ENCODE measurements at regions not wholly inside any gene's neighbourhood (a gene's known extent, or its start where the extent isn't known, plus 50 kb on each side); places are given as distances from the start of the nearest gene placed in this dataset.

DNA sequence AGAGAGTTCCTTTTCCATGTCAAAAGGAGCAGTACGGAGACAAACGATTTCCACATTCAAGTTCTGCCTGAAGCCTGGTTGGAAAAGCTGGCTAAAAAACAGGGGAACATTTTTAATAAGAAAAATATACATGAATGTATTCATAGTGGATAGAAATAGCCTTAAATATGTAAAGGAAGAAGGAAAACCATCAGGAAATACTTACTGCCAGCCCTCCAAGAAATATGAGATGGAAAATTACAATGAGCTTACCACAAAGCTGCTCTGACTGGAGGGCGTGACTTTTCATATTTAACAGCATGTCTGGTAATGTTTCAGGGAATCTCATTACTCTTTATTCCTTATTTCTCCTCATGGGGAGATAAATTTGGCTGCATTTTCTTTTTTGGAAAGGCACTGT, 75.9 kb upstream of the ZDHHC17 start:
- TF ChIP-seq, protein P1, sequence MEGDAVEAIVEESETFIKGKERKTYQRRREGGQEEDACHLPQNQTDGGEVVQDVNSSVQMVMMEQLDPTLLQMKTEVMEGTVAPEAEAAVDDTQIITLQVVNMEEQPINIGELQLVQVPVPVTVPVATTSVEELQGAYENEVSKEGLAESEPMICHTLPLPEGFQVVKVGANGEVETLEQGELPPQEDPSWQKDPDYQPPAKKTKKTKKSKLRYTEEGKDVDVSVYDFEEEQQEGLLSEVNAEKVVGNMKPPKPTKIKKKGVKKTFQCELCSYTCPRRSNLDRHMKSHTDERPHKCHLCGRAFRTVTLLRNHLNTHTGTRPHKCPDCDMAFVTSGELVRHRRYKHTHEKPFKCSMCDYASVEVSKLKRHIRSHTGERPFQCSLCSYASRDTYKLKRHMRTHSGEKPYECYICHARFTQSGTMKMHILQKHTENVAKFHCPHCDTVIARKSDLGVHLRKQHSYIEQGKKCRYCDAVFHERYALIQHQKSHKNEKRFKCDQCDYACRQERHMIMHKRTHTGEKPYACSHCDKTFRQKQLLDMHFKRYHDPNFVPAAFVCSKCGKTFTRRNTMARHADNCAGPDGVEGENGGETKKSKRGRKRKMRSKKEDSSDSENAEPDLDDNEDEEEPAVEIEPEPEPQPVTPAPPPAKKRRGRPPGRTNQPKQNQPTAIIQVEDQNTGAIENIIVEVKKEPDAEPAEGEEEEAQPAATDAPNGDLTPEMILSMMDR (IDR thresholded peaks at IDR 0.05) = no peak
- TF ChIP-seq POLR2A (IDR thresholded peaks at IDR 0.05) = no peak

Measured in lower leg skin (tissue), 3 donors.